HepG2 (cell line): ENCODE measurements at regions not wholly inside any gene's neighbourhood (a gene's known extent, or its start where the extent isn't known, plus 50 kb on each side); places are given as distances from the start of the nearest gene placed in this dataset.

Experiments
- MED13 ChIP-seq: sonication (generic); formaldehyde crosslinking; IDR thresholded peaks from 2 replicates; pipeline ENCODE4 v1.5.0; 2020; ENCODE audit warnings: missing genetic modification reagents
- MTF2 ChIP-seq: sonication (generic); formaldehyde crosslinking; IDR thresholded peaks from 2 replicates; pipeline ENCODE4 v1.5.0; 2020; ENCODE audit warnings: missing genetic modification reagents, borderline replicate concordance
- SMARCE1 ChIP-seq: fragments of 450-650 bp; IDR thresholded peaks from 2 replicates; pipeline ENCODE4 v1.6.1; 2017; ENCODE audit warnings: borderline replicate concordance

GRCh38 chr15:62477929-62478328 lies 312.8 kb upstream of the C2CD4B start:
- no peak for TF ChIP-seq MED13 (CRISPR knock-in tag)
- TF ChIP-seq MTF2 (CRISPR knock-in tag) = no peak
- TF ChIP-seq SMARCE1 = no peak
